AG04449 (cell line): ENCODE measurements at regions not wholly inside any gene's neighbourhood (a gene's known extent, or its start where the extent isn't known, plus 50 kb on each side); places are given as distances from the start of the nearest gene placed in this dataset.

ENCODE experiments used
- CTCF ChIA-PET: fragments of 350-600 bp; formaldehyde crosslinking; extraction: SDS; loops from one replicate; lab custom pipeline; 2021; ENCODE audit warnings: antibody characterized with exemption; lab: Yijun Ruan, JAX
- POLR2A ChIA-PET: fragments of 400-600, 350-600 bp; formaldehyde crosslinking; extraction: SDS; loops from one replicate; lab custom pipeline; 2020; ENCODE audit warnings: antibody characterized with exemption, inconsistent platforms; lab: Yijun Ruan, JAX
- DNase-seq: peaks from one replicate; pipeline ENCODE4 v3.0.0-alpha.2; 2010; ENCODE audit warnings: low read depth, low spot score
- H3K4me3 ChIP-seq: 2 replicates; pipeline ENCODE4 v1.5.1; 2011; ENCODE audit warnings: low read depth, mild to moderate bottlenecking, control low read depth, low read length
- CTCF ChIP-seq: IDR thresholded peaks from one replicate; pipeline ENCODE4 v1.5.1; 2011; ENCODE audit warnings: mild to moderate bottlenecking, moderate library complexity, low read length, control low read depth, inconsistent platforms; ENCODE audit not compliant: insufficient read depth; ENCODE audit errors: missing control alignments

GRCh38 chr5:68381060-68381459, 165.5 kb downstream of the PIK3R1 start:
- ChIA-PET CTCF (no interaction called here), POLR2A (no interaction called here)
- TF ChIP-seq CTCF, result no peak
- no peak overlapping the region for H3K4me3 ChIP-seq
- no peak for DNase-seq

- ChIA-PET CTCF (no interaction called here), POLR2A (no interaction called here)
- H3K4me3 ChIP-seq, result no peak overlapping the region
- TF ChIP-seq CTCF, result no peak
- no peak for DNase-seq
These were observed 166.4 kb downstream of the PIK3R1 start for GRCh38 chr5:68381909-68382308.

- ChIA-PET CTCF (no interaction called here), POLR2A (no interaction called here)
- DNase-seq, result no peak
- no peak overlapping the region for H3K4me3 ChIP-seq
- TF ChIP-seq CTCF, result no peak
These were observed 167.1 kb downstream of the PIK3R1 start for GRCh38 chr5:68382640-68383039.

- ChIA-PET CTCF (no interaction called here), POLR2A (no interaction called here)
- no peak for TF ChIP-seq CTCF
- H3K4me3 ChIP-seq, result no peak overlapping the region
- no peak for DNase-seq
These were observed 168.3 kb downstream of the PIK3R1 start for GRCh38 chr5:68383888-68384310.

GRCh38 chr5:68384936-68385594, 169.5 kb downstream of the PIK3R1 start:
- POLR2A ChIA-PET, result no interaction called here
- no peak for TF ChIP-seq CTCF
- no peak overlapping the region for H3K4me3 ChIP-seq
- CTCF ChIA-PET, result no interaction called here
- no peak for DNase-seq

- DNase-seq, result no peak
- H3K4me3 ChIP-seq, result no peak overlapping the region
- CTCF ChIA-PET, result no interaction called here
- no peak for TF ChIP-seq CTCF
- POLR2A ChIA-PET, result no interaction called here
These were observed 170.4 kb downstream of the PIK3R1 start for GRCh38 chr5:68385936-68386335.
